ENCODE measurements at regions not wholly inside any gene's neighbourhood (a gene's known extent, or its start where the extent isn't known, plus 50 kb on each side); places are given as distances from the start of the nearest gene placed in this dataset.

- no peak for TF ChIP-seq CTCF (IDR thresholded peaks at IDR 0.05; ENCODE audit: low read depth, low read length)
- Histone ChIP-seq H3K36me3 (no peaks in the 10 kb centered on the region), H3K27me3 (no peaks in the 10 kb centered on the region), H3K9me3 (no peaks in the 10 kb centered on the region), H3K4me1 (no peaks in the 10 kb centered on the region), H3K4me3 (ENCODE audit: low read depth, low read length) (no peak overlapping the region)
- DNase-seq = no peak
Observed at GRCh38 chr3:26562021-26562768, 60.4 kb upstream of the LRRC3B start.

All from BE2C (cell line).